Embryonic facial prominence (tissue), 1 donor: ENCODE measurements at regions not wholly inside any gene's neighbourhood (a gene's known extent, or its start where the extent isn't known, plus 50 kb on each side); places are given as distances from the start of the nearest gene placed in this dataset.
"Not testable (repeated sequence)": the region's sequence is repeated elsewhere in the genome, so short reads cannot be mapped to it uniquely, and the experiment has no call there.

Experiments used
- DNase-seq: peaks from one replicate; pipeline ENCODE4 v3.0.0-alpha.2; 2016; ENCODE audit errors: extremely low spot score

DNA sequence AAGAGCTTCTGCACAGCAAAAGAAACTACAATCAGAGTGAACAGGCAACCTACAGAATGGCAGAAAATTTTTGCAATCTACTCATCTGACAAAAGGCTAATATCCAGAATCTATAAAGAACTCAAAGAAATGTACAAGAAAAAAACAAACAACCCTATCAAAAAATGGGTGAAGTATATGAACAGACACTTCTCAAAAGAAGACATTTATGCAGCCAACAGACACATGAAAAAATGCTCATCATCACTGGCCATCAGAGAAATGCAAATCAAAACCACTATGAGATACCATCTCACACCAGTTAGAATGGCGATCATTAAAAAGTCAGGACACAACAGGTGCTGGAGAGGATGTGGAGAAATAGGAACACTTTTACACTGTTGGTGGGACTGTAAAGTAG is 124.9 kb upstream of the NR2F2 start:
- not testable (repeated sequence) for DNase-seq

DNA sequence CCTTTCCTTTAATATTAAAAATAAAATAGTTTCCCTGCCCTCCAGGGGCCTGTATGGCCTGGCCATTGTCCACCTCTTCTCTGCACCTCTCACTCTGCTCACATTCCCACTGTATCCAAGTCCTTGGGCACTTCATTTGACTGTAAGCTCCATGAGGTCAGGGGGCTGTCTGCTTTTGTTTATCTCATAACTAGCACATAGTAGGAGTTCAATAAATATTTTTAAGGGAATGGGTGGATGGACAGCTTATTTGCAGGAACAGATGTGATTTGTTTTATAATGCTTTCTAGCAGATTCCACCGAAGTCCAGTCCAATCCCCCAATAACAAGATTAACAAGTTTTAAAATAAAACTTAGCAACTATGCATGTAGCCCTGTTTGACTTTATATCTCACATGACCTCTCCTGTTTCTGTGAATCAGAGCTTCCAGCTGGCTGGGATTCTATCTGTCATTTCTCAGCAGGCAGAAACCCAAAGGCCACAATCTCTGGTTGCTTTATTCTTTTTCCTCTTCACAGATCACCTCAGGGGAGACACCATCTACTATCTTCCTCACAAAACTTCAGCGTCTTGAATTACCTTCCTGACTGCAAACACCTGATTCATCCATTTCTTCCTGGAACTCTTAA is 123.0 kb upstream of the NR2F2 start:
- DNase-seq, result no peak

DNA sequence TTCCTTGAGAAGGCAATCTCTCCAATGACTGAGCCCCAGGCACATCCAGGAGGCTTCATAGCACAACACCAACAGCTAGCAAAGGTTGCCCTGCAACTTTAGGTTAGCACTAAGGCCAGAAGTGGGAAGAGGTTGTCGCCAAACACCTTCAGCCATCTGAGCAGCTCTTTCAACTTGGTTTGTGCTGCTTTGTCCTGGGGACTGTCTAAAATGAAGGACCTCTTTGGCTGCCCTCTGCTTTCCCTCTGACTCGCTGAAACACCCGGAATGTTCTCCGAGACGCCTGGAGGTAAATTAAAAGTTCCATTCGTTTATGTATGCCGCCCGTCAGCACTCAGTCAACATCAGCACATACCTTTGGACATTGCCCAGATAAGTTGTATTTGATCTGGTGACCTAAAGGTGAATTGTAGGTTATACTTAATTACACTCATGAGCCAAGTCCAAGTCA is 121.2 kb upstream of the NR2F2 start:
- DNase-seq, result no peak

DNA sequence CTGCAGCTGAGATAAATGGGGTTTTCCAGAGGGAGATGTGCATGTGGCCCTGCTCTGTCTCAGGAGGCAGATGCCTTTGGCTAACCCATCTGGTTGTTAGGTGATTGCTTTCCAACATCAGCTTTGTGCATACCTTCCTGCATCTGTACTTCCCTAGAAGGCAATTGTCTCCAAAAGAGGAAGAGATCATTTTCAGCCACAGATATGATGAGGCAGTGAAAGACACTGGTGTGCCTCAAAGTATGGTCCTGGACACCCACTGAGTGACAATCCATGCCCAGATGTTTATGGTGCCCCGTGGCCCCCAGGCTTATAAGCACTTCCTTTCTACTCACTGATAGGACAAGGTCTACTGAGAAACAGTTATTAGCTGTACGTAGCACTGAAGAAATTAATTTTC is 117.5 kb upstream of the NR2F2 start:
- DNase-seq, result no peak

DNA sequence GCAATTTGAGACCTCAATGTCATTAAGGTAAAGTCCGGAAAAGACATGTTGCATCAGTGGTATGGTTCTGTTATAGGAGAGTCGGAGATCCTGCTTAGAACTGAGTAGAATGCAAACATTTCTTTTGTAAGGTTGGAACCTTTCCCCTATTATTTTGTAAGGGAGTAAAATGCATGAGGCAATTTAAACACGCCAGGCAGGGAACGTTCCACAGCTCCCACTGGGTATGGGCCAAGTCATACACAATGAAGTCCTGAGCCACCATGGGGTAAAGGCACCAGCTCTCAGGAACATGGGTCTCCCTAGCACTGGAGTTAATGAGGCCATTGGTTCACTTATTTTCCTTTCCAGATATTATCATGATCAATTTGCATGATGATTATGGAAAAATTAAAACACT is 116.6 kb upstream of the NR2F2 start:
- DNase-seq, result no peak

DNA sequence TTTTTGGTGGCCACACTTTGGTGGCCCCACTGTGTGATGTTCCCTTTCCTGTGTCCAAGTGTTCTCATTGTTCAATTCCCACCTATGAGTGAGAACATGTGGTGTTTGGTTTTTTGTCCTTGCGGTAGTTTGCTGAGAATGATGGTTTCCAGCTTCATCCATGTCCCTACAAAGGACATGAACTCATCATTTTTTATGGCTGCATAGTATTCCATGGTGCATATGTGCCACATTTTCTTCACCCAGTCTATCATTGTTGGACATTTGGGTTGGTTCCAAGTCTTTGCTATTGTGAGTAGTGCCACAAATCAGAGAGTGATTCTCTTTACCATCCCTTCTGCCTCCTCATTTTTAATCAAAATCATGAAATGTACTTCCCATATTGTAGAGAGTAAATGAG is 114.0 kb upstream of the NR2F2 start:
- DNase-seq, result not testable (repeated sequence)

DNA sequence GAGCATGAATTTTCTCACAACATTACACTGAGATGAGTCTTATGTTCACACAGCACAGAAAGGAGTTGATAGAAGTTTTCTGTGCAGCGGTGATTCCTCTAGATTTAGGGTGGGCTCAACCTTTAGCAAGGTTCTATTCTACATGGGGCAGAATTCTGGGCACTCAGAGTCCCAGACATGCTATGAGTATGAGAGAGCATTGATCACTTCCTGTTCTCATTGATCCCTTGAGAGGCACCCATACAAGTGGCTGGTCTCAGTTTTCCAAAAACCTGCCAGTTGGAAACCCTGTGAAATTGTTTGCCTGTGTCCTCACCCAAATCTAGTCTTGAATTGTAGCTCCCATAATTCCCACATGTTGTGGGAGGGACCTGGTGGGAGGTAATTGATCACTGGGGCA is 112.5 kb upstream of the NR2F2 start:
- DNase-seq, result no peak

DNA sequence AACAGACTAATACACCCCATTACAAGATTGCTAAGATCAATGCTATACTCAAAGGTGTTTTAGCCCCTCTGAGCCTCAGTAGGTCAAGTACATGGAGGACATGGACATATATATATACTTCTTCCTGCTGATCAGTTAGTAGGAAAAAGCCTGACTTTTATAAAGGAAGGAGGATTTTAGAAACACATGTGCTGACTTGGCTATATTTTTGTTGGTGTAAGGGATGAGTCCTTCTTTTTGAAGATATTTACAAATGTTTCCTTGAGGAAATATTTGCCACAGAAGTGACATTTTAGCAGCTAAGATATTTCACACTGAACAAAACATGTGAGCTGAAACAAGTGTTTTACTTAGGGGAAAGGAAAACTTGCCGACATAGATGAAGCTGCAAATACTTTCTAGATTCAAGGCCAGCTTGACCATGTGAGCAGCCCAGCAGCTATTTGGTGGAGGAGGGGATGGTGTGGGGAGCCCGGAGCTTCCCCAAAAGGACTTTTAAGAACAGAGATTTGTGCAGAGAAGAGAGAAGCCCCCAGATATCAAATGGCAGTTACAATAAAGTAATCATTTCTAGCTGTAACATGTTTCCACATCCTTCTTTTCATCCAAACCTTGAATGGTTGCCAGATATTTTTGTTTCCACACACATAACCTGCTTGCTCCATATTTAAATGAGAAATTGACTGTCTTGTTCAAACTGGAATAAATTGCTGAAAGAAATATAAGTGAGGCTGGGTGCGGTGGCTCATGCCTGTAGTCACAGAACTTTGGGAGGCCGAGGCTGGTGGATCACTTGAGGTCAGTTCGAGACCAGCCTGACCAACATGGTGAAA is 111.7 kb upstream of the NR2F2 start:
- DNase-seq, result no peak

DNA sequence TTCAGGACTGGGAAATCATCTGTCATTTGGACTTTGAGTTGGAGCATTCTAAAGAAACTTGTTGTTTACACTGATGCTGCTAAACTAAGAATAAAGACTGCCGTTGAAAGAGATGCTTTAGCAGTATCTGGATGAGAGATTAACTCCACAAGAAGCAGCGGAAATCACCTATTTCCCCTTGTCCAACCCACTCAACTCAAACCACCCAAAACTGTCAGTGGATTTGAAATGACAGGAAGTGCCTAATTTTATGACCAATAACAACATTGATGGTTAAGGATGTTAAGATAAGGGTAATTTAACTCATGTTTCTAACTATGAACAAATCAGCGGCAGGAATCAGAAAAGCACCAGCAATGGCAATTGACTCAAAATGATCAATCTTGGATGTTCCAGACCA is 110.8 kb upstream of the NR2F2 start:
- DNase-seq, result no peak

DNA sequence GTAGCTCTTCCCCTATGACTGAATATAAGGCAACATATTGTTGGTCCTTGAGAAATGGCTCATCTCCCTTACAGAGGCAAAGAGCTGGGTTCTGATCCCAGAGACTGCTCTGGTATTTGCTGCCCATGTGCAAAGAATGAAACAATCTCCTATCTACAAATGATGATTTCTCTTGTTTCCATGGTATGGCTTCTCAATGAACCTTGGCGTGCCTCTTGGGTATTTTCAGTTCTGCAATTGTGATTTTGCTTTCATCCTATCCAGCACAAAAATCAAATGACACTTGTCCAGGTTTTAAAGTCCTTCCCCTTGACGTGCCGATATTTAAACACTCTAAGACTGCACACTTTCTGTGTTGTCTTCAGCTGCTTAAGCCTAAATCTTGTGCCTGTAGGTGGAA is 109.8 kb upstream of the NR2F2 start:
- DNase-seq, result no peak

DNA sequence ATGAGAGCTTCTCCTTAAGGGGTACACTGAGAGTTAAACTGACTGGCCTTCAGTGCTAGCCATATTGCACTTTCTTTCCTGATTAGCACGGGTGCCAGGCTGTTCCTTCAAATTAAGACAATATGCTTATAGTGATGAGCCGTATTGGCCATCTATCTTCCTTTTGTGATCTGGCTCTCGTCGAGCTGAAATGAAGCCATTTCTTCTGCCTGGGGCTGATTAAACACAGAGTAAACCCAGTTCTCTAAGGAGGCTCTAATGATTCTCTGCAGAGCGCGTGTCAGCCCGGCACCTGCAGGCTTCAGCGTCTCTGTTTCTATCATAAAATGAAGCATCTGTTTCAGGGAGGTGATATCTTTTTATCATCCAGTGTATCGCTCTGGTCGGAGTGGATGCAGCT is 107.5 kb upstream of the NR2F2 start:
- no peak for DNase-seq

DNA sequence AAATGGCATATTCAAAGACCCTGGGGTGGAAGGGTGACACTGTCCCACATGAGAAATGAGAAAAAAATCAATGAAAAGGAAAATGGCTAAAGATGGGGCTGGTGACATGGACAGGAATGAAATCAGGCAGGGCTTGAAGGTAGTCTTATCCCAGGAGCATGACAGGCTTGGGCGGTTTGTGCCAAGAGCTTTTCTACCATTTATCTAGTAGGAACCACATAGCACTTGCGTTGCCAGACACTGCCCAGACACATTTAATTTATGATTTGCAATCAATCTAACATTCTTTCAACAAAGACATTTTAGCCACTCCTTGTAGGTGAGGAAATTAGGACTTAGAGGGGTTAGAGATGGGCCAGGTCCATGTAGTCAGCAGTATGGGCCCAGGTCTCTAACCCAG is 106.6 kb upstream of the NR2F2 start:
- DNase-seq, result no peak

DNA sequence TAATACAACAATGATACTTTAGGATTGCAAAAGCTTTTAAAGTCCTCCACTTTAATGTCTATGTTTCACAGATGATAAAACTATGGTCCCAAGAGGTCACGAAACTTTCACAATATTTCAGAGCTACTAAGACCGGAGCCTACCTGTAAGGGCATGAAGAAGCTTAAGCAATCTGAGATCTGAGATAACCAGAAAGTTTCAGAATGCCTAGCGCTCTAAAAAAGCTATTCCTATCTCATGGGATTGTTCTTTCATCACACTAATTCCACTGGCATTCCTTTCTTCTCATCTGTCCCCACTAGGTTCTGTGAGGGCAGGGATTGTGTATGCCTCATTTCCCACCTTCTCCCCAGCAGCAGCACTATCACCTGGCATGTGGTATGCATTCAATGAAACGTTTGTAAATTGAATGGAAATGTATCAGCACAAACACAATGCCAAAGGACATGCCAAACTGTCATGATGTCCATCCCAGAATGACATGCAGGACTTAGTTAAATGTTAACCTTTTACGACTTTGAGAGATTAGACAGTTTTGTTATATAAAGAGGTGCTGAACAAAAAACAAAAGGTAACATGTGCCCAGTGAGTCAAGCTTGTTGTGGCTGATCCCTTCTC is 104.7 kb upstream of the NR2F2 start:
- no peak for DNase-seq

DNA sequence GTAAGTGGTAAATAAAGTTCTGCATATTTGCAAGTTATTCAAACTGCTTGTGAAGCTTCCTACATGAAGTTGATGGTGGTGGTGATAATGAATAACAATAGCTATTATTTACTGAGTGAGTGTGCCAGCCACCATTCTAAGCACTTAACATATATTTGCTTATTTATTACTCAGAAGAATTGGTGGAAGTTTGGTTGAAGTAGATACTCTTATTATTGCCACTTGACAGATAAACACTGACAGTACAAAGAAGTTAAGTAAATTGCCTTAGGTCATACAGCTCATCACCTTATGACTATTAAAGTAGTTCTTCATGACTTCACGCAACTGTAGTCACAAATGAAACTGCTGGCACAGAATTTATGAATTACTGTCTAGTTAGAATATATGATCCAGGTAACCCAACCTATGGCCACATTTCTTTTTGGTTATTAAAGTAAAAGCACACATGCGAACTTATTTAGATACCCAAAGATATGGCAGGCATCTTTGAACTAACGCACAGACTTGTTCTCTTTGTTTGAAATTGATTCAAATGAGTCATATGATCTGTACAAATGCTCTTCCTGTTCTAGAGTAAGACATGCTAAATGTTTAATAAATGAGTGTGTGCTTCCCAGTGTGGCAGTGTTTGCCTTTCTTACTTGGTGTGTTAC is 99.8 kb upstream of the NR2F2 start:
- no peak for DNase-seq

DNA sequence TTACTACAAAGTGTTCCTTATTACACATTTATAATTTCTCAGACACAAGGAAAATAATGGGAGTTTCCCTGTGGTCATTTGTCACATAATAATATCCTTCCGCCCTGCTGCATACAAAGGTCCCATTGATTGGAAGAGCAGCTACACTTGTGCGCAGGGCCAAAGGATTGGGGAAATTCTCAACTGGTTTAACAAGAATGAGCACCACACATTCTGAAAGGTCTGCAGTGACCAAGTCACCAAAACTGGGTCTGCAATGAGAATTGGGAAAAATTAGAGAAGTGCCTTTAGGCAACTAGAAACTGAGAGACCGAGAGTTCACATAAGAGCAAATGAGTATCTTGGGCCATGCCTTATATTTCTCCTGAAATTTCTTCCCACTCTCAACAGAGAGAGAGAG is 98.2 kb upstream of the NR2F2 start:
- DNase-seq, result no peak

DNA sequence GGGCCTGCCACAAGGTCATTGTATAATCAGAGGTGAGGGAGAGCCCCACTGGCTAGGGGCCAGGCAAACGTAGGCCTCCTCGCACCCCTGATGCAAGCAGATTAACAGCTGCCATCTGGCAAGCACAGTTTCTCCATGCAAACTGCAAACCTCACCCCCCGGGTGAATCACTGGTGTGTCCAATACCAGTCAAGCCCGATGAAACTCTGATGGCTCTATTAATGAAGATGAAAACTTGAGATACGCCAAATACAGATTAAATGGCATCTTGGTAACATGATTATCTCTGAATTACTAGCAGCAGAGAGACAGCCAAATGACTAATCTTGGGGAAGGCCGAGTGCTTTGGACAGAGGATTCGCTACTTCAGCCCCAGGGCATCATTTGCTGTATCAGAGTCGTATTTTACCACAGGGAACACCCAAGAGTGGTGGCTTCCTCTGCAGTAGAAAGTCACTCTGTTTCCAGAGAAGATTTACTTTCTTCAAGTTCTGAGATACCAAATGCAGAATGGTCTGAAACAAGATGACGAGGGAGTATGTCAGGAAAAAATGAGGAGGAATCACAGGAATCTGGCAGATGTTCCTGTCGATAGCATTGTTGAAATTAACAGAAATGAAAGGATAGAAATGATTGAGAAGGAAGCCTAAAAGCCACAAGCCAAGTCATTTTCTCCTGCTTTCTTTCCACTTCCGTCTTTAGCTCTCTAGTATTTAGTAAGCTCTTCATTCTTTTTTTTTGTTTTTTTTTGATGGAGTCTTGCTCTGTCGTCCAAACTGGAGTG is 96.2 kb upstream of the NR2F2 start:
- DNase-seq, result no peak

DNA sequence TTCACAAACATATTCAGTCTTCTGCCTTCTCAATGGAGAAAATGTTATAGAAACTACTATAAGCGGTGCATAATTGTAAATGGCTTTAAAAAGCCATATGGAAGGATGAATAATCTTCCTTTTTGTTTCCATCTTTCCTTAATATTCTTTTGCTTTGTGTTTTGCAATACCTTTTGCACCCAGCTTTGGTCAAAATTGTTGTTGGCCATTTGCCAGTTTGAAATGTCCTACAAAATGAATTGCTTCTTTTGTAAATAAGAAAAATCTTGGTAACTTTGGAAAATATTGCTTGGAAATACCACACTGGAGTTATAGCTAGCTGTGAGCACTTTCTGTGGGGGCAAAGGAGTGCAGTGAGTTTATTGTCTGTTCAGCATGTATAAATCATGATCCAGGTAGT is 93.5 kb upstream of the NR2F2 start:
- no peak for DNase-seq

DNA sequence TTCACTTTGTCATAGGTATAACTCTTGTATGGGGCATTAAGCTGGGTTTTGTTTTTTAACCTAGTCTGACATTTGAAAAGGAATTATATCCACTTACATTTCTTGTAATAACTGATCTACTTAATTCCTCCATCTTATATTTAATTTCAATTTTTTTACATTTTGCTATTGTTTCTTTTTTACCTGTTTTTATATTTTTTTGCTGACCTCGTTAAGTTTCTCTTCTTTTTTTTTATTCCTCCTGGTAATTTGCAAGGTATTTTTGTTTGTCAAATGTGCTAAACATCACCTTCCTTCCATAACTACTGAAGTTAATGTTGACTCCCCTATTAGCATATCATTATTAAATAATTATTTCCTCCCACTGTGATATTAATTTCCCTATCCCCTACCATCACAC is 87.7 kb upstream of the NR2F2 start:
- no peak for DNase-seq

DNA sequence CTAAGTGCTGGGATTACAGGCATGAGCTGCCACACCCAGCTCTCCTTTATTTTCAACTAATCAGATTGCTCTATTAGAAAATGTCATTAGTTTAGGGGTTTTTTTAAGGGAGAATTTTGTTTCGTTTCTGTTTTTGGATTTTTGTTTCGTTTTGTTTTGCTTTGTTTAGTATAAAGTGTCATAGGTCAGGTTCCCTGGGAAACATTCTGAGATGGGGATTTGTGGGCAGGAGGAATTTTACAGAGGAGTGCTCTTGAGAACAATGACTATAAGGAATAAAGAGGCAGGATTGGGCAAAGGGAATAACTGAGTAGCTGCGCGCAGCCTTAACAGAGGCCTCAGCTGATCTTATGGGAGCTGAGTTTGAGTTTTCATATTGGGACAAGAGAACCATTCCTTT is 86.8 kb upstream of the NR2F2 start:
- no peak for DNase-seq

DNA sequence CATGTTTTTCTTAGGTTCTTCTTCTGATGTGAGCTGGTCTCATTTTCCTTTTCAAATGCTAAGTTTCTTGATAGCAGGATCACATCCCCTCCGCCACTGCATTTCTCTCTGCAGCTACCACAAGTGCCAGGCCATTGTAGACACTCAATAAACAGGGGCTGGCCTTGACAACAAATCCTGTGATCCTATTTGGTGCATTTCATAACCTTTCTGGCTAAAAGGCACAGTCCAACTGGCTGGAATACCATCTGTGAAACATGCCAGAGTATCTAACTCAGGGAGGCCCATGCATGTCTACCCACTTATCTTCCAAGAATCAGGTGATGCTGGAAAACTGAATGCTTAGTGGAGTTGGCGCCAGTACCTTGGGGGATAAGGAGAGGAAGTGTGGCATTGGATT is 85.2 kb upstream of the NR2F2 start:
- no peak for DNase-seq

DNA sequence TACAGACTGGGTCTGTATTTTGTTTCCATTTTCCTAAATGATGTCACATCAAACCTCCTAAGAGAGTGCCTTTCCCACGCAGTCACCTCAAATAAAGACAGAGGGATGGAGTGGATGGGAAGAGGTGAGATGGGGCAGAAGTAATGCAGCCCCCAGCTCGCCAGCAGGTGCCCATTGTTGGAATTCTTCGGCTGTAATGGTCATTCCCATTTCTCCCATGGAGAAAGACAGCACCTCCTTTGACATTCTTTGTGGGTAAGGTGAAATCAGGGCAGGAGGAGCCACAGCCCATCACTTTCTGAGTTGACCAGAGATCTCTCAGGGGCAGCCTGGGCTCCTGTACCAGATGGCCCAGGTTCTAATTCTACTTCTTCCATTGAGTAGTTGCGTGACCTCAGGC is 84.4 kb upstream of the NR2F2 start:
- no peak for DNase-seq
